ENCODE measurements at regions not wholly inside any gene's neighbourhood (a gene's known extent, or its start where the extent isn't known, plus 50 kb on each side); places are given as distances from the start of the nearest gene placed in this dataset.

DNA sequence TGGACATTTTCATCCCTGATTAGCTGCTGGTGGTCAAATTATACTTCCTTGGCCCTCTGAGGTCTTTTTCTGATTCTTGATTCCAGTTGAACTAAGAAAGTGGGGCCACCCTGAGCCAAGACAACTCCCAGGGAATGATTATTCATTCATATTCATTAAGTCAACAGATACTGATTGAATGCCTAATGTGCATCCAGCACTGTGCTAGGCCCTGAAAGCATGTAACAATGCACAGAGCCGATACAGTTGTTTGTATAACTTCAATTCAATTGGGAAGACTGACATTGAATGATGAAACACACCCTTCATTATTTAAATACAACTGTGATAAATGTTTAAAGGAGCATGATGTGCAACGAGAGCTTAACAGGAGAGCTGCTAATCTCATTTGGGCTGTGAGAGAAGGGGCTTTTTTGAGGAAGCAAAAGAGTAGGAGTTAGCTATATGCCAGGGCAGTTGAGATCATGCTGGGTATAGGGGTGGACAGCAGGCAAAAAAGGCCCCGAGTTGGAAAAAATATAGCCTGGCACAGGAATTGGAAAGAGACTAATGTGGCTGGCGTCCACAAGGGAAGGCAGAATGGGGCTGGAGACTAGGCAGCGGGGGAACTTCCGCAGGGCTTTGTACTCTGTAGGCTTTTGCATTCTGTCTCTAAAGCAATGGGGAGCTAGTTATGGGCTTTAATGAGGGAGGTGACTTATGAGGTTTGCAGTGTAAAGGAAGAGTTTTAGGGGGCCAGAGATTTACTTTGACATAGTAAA is 57.2 kb upstream of the ACVR1 start (continued):
- TF ChIP-seq, protein P1, sequence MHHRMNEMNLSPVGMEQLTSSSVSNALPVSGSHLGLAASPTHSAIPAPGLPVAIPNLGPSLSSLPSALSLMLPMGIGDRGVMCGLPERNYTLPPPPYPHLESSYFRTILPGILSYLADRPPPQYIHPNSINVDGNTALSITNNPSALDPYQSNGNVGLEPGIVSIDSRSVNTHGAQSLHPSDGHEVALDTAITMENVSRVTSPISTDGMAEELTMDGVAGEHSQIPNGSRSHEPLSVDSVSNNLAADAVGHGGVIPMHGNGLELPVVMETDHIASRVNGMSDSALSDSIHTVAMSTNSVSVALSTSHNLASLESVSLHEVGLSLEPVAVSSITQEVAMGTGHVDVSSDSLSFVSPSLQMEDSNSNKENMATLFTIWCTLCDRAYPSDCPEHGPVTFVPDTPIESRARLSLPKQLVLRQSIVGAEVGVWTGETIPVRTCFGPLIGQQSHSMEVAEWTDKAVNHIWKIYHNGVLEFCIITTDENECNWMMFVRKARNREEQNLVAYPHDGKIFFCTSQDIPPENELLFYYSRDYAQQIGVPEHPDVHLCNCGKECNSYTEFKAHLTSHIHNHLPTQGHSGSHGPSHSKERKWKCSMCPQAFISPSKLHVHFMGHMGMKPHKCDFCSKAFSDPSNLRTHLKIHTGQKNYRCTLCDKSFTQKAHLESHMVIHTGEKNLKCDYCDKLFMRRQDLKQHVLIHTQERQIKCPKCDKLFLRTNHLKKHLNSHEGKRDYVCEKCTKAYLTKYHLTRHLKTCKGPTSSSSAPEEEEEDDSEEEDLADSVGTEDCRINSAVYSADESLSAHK (tag by site-specific recombination; IDR thresholded peaks at IDR 0.05), result no peak
- no peak for TF ChIP-seq ZNF221 (tag by site-specific recombination; IDR thresholded peaks at IDR 0.05; ENCODE audit: borderline replicate concordance)

DNA sequence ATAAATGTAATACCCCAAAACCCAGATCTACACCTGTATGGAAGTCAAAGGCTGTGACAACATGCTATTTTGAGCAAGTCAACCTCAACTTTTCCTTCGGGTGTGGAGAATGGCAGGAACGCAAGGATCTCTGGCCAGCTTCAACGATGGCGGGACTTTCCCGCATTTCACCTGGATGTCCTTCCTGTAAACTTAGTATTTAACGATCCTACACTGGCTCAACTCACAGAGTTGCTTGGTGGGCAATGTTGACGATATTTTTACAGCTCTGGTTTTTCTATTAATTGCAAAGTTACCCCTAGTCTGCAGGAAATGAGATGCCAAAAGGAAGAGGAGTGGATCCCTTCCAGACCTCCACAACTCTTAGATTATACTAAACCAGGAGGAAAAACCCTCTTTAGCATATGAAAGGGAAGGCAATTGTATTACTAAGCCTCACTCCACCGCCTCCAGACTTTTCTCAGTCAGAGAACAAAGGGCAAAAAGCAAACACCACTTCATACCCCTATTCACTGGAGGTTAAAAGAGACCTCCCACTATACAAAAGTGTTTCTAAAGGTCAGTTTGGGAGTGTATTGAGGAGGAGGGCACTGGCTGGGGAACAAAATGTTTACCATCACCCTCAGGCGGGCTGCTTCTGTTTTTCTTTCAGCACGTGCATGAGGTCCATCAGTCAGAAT is 56.5 kb upstream of the ACVR1 start:
- no peaks in the 10 kb centered on the region for H3K36me3 ChIP-seq (ENCODE audit: control insufficient read depth in 2 of 2, insufficient read depth in 1 of 2, low read length in 2 of 2)
- ChIA-PET POLR2A (interaction anchor here (0.8 kb wide), 1 partner anchor 860 kb away, joined by 5 read pairs; no protein-coding TSS in a partner anchor), CTCF (interaction anchor here (0.6 kb wide), 1 partner anchor 780 kb away, joined by 3 read pairs; no protein-coding TSS in a partner anchor)
- TF ChIP-seq ZFHX2 (tag by site-specific recombination; conservative IDR thresholded peaks at IDR 0.05) (0 out of 2 replicates have a peak, but pooled peaks have one; percentile 8), EGR2 (tag by site-specific recombination; IDR thresholded peaks at IDR 0.05; ENCODE audit: low read depth) (peak; percentile 64; the same call in 1 of the 2 replicates), ZNF37A (tag by site-specific recombination; IDR thresholded peaks at IDR 0.05) (no peak)
- H3K9me3 ChIP-seq (ENCODE audit: control insufficient read depth, insufficient read depth, low read depth, low read length), result no peaks in the 10 kb centered on the region
- H3K27ac ChIP-seq (ENCODE audit: extremely low read depth, low read depth, low read length), result no peak overlapping the region
- H3K4me1 ChIP-seq (ENCODE audit: control insufficient read depth, insufficient read depth, low read length), result no peaks in the 10 kb centered on the region
- H3K4me3 ChIP-seq (ENCODE audit: low read depth, low read length), result no peak overlapping the region

DNA sequence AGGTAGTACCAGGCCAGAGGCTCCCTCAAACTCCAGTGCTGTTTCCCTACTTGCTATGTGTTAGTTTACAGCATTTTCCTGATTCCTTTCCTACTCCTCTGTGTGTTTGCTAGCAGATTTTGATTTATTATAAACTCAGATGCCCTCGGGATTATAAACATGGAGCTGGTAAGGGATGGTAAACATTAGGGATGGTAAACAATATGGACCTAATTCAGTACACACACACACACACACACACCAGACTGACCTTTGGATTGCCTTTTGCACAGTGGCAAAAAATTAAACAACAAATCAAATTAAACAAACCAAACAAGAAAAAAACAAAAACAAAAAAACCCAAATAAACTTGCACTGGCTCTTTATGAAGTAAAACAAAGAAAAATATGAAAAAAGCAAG is 55.4 kb upstream of the ACVR1 start:
- ChIA-PET POLR2A (interaction anchor here (0.8 kb wide), 1 partner anchor 861 kb away, joined by 5 read pairs; no protein-coding TSS in a partner anchor), CTCF (interaction anchor here (0.6 kb wide), 1 partner anchor 27 kb away, joined by 5 read pairs; no protein-coding TSS in a partner anchor)
- H3K9me3 ChIP-seq (ENCODE audit: control insufficient read depth, insufficient read depth, low read depth, low read length), result no peaks in the 10 kb centered on the region
- H3K4me1 ChIP-seq (ENCODE audit: control insufficient read depth, insufficient read depth, low read length), result no peaks in the 10 kb centered on the region
- TF ChIP-seq ZNF677 (tag by site-specific recombination; IDR thresholded peaks at IDR 0.05) (no peak), ZNF621 (tag by site-specific recombination; IDR thresholded peaks at IDR 0.05) (no peak), ZNF391 (tag by site-specific recombination; IDR thresholded peaks at IDR 0.05; ENCODE audit: borderline replicate concordance, low read depth) (no peak), ZNF19 (tag by site-specific recombination; IDR thresholded peaks at IDR 0.05; ENCODE audit: low read depth) (no peak), ZNF223 (tag by site-specific recombination; IDR thresholded peaks at IDR 0.05) (no peak), ZNF132 (tag by site-specific recombination; IDR thresholded peaks at IDR 0.05; ENCODE audit: borderline replicate concordance) (no peak), ZIC2 (tag by site-specific recombination; IDR thresholded peaks at IDR 0.05) (no peak), ZNF341 (tag by site-specific recombination; IDR thresholded peaks at IDR 0.05; ENCODE audit: low read depth) (no peak), ZNF174 (tag by site-specific recombination; IDR thresholded peaks at IDR 0.05) (no peak), ZNF221 (tag by site-specific recombination; IDR thresholded peaks at IDR 0.05; ENCODE audit: borderline replicate concordance) (no peak), ZNF837 (tag by site-specific recombination; IDR thresholded peaks at IDR 0.05) (no peak), ZNF184 (tag by site-specific recombination; IDR thresholded peaks at IDR 0.05) (no peak), ZBTB17 (tag by site-specific recombination; IDR thresholded peaks at IDR 0.05) (no peak), ZNF423 (tag by site-specific recombination; IDR thresholded peaks at IDR 0.05) (no peak)
- TF ChIP-seq, protein P2, sequence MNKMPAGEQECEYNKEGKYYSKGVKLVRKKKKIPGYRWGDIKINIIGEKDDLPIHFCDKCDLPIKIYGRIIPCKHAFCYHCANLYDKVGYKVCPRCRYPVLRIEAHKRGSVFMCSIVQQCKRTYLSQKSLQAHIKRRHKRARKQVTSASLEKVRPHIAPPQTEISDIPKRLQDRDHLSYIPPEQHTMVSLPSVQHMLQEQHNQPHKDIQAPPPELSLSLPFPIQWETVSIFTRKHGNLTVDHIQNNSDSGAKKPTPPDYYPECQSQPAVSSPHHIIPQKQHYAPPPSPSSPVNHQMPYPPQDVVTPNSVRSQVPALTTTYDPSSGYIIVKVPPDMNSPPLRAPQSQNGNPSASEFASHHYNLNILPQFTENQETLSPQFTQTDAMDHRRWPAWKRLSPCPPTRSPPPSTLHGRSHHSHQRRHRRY (tag by site-specific recombination; IDR thresholded peaks at IDR 0.05), result no peak
- TF ChIP-seq, protein P3, sequence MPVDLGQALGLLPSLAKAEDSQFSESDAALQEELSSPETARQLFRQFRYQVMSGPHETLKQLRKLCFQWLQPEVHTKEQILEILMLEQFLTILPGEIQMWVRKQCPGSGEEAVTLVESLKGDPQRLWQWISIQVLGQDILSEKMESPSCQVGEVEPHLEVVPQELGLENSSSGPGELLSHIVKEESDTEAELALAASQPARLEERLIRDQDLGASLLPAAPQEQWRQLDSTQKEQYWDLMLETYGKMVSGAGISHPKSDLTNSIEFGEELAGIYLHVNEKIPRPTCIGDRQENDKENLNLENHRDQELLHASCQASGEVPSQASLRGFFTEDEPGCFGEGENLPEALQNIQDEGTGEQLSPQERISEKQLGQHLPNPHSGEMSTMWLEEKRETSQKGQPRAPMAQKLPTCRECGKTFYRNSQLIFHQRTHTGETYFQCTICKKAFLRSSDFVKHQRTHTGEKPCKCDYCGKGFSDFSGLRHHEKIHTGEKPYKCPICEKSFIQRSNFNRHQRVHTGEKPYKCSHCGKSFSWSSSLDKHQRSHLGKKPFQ (tag by site-specific recombination; IDR thresholded peaks at IDR 0.05), result no peak
- TF ChIP-seq, protein P4, sequence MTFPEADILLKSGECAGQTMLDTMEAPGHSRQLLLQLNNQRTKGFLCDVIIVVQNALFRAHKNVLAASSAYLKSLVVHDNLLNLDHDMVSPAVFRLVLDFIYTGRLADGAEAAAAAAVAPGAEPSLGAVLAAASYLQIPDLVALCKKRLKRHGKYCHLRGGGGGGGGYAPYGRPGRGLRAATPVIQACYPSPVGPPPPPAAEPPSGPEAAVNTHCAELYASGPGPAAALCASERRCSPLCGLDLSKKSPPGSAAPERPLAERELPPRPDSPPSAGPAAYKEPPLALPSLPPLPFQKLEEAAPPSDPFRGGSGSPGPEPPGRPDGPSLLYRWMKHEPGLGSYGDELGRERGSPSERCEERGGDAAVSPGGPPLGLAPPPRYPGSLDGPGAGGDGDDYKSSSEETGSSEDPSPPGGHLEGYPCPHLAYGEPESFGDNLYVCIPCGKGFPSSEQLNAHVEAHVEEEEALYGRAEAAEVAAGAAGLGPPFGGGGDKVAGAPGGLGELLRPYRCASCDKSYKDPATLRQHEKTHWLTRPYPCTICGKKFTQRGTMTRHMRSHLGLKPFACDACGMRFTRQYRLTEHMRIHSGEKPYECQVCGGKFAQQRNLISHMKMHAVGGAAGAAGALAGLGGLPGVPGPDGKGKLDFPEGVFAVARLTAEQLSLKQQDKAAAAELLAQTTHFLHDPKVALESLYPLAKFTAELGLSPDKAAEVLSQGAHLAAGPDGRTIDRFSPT (tag by site-specific recombination; IDR thresholded peaks at IDR 0.05), result no peak
- TF ChIP-seq, protein P5, sequence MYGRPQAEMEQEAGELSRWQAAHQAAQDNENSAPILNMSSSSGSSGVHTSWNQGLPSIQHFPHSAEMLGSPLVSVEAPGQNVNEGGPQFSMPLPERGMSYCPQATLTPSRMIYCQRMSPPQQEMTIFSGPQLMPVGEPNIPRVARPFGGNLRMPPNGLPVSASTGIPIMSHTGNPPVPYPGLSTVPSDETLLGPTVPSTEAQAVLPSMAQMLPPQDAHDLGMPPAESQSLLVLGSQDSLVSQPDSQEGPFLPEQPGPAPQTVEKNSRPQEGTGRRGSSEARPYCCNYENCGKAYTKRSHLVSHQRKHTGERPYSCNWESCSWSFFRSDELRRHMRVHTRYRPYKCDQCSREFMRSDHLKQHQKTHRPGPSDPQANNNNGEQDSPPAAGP (tag by site-specific recombination; IDR thresholded peaks at IDR 0.05), result no peak
- no peak overlapping the region for H3K4me3 ChIP-seq (ENCODE audit: low read depth, low read length)
- no peak overlapping the region for H3K27ac ChIP-seq (ENCODE audit: extremely low read depth, low read depth, low read length)
- no peaks in the 10 kb centered on the region for H3K36me3 ChIP-seq (ENCODE audit: control insufficient read depth in 2 of 2, insufficient read depth in 1 of 2, low read length in 2 of 2)
